Endothelial cell of hepatic sinusoid (primary cell): ENCODE measurements at regions not wholly inside any gene's neighbourhood (a gene's known extent, or its start where the extent isn't known, plus 50 kb on each side); places are given as distances from the start of the nearest gene placed in this dataset.

Source experiments
- in situ Hi-C: cut with HindIII; loops from 2 replicates; pipeline ENCODE4 v1.10.0; 2017; ENCODE audit warnings: low sequenced_read_pairs

GRCh38 chr11:131284041-131284440 is 86.4 kb upstream of the NTM start:
- in situ Hi-C loops = no loop called here

GRCh38 chr11:131288521-131289091 is 81.8 kb upstream of the NTM start:
- in situ Hi-C loops = no loop called here

- in situ Hi-C loops = no loop called here
Measured at GRCh38 chr11:131290185-131290584, 80.2 kb upstream of the NTM start.

- in situ Hi-C loops = no loop called here
Measured at GRCh38 chr11:131295986-131296385, 74.4 kb upstream of the NTM start.

GRCh38 chr11:131297441-131297840 is 73.0 kb upstream of the NTM start:
- in situ Hi-C loops = no loop called here

GRCh38 chr11:131299598-131300438 is 70.6 kb upstream of the NTM start:
- in situ Hi-C loops = no loop called here

- in situ Hi-C loops = no loop called here
Measured at GRCh38 chr11:131300439-131300717, 70.0 kb upstream of the NTM start.

- in situ Hi-C loops = no loop called here
Measured at GRCh38 chr11:131301306-131301705, 69.1 kb upstream of the NTM start.

- in situ Hi-C loops = no loop called here
Measured at GRCh38 chr11:131302836-131303235, 67.6 kb upstream of the NTM start.

- in situ Hi-C loops = no loop called here
Measured at GRCh38 chr11:131303611-131304119, 66.8 kb upstream of the NTM start.

GRCh38 chr11:131305005-131305404 is 65.4 kb upstream of the NTM start:
- in situ Hi-C loops = no loop called here

- in situ Hi-C loops = no loop called here
Measured at GRCh38 chr11:131307506-131307905, 62.9 kb upstream of the NTM start.

GRCh38 chr11:131309776-131310175 is 60.6 kb upstream of the NTM start:
- in situ Hi-C loops = no loop called here

GRCh38 chr11:131311776-131312514 is 58.5 kb upstream of the NTM start:
- in situ Hi-C loops = no loop called here
